Eye (tissue), 1 donor: ENCODE measurements at regions not wholly inside any gene's neighbourhood (a gene's known extent, or its start where the extent isn't known, plus 50 kb on each side); places are given as distances from the start of the nearest gene placed in this dataset.

ENCODE experiments used
- DNase-seq: peaks from one replicate; pipeline ENCODE4 v3.0.0-alpha.2; 2015

DNA sequence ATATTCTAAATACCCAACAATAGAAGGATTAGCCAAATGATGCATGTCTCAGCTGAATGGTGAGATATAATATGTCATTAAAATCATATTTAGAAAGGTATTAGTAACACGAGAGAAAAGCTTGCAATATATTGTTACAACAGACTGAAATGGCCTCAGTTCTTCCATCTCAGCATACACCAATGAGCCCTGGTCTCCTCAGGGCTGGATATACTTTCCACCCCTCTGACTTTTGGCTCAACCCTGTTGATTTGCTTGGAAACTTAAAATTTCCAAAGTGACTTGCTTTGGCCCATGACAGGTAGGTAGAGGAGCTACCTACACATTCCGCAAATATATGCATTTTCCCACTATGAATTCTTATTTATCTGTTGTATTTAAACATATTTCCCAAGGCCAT, 908.1 kb upstream of the TMEM132C start:
- DNase-seq, result no peak

DNA sequence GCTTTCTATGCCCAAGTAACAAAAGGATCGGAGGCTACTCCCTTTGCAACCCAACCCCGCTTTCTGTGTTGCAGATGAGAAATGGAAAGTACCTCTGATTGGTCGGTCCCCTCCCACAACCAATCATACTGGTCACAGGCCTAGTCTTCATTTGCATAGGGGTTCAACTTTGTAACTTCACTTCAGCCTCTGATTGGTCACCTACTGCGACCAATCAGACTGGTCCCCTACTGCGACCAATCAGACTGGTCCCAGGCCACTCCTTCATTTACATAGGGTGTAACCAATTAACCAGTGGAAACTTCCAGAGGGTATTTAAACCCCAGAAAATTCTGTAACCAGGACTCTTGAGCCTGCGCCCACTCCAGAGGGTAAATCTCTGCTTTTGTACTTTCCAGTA, 906.4 kb upstream of the TMEM132C start:
- DNase-seq, result no peak

DNA sequence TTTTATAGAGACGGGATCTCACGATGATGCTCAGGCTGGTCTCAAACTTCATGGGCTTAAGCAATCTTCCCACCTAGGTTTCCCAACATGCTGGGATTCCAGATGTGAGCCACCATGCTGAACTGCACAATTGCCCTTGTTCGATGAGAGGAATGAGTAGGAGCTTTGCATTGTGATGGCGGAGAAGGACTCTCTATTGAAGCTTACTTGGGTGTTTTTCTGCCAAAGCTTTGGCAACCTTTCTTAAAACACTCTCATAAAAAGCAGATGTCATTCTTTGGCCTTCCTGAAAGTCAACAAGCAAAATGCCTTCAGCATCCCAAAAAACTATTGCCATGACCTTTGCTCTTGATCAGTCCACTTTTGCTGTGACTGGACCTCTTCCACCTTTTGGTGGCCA, 904.8 kb upstream of the TMEM132C start:
- DNase-seq, result no peak

DNA sequence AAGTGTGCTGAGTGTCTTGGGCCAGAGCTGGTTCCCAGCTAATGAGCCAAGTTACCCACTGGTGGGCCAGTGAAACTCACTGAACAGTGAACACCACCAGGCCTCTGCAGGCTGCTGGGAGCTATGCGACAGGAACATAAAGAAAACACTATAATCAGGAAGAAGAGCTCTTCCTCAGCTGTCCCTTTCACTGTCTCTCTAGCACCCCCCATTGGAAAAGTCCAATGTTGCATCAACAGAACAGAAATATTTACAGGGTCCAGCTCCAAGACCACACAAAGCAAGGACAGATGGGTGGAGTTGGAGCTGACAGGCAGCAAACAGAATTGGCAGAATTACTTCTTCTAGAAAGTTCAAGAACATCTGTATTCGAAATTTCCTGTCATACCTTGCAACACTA, 903.6 kb upstream of the TMEM132C start:
- DNase-seq, result no peak

DNA sequence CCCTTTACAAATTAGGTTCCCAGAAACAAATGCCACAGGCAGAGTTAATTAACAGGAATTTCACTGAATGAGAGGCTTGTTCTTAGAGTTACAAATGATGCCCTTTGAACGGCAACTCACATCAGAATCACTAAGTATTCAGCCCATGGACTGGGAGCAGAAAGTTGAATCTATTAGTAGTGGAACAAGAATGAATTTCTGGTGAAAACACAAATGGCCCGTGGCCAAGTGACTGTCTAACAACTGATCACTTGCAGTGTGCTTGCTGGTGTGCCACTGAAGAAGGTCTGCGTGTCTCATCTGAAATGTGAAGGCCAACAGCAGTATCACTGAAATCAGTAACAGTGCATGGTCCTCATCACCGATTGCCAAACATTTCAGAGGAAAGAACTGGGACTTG, 893.4 kb upstream of the TMEM132C start:
- no peak for DNase-seq

DNA sequence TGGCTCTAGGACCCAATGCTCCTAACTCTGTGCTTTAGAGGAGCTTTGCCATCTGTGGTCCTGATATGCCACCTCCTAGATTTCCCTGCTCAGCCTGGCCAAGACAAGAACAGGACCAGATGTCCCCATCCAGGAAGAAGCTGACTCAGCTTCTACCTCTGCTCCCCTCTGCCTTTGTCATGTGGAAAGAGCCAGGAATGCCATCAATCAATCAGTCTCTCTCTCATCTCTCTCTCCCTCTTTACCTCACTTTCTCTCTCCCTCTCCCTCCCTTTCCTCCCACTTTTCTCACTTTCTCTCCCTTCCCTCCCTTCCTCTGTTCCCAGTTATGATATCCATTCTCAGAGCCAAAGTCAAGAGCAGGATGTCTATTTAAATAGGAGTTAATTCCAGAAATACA, 892.5 kb upstream of the TMEM132C start:
- no peak for DNase-seq

DNA sequence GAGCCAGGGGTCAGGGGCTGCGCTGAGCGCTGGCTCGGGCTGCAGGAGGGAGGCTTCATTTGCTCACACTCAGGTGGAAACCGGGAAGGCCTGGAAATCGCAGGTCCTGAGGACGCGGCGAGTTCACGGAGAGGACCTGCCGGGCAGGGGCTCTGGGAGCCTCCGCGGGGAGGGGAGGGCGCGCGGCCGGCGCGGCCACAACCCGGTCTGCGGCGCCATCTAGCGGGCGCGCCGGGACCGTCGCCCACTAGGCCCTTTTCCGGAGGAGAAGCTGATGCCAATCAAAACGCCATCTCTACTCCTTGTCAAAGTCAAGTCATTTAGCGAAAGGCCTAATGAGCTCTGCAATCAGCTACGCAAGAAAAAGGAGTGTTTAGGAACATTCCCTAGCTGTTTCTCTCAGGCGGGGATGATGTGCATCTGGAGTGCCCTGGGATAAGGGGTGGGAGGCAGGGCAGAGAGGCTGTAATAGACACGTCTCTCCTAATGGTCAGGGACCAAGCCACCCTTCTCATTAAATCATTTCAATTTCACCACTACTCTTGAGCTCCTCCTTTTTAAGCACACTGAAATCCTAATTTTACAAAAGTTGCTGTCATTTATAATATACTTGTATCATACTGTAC, 885.8 kb upstream of the TMEM132C start:
- DNase-seq, result peak; percentile 89

DNA sequence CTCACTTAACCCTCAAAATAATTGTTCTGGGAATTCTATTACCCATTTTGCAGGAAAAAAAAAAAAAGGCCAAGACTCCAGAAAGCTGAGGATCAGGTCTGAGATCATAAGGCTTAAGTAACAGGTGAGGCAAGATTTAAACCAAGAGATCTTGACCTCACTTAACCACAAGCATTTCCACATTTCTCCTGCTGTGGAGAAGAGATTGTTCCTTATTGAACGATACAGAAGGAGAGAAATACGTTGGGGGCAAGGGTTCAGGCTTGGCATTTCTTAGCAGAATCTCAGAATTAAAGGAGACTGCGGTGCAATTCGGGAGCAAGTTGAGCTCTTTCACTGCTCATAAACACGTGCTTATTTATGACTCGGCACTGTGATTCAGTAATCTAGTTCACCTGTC, 885.3 kb upstream of the TMEM132C start:
- peak; percentile 21 for DNase-seq

DNA sequence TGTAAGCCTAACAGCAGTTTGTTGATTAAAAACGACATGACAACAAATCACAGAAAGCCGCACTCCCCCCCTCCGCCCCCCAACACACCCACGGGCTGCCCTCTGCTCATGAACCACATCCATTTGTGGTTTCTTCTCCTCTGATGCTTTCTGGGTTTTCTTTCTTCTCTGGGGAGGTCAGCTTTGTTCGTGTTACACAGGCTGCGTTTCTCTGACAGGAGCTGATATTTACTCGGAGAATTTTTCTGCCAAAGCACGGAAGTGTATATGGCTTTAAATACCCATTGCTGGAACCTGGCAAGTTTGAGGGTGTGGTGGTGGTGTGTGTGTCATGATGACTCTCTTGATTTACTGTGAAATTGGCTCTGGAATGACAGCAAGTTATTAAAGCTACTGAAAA, 883.7 kb upstream of the TMEM132C start:
- no peak for DNase-seq

DNA sequence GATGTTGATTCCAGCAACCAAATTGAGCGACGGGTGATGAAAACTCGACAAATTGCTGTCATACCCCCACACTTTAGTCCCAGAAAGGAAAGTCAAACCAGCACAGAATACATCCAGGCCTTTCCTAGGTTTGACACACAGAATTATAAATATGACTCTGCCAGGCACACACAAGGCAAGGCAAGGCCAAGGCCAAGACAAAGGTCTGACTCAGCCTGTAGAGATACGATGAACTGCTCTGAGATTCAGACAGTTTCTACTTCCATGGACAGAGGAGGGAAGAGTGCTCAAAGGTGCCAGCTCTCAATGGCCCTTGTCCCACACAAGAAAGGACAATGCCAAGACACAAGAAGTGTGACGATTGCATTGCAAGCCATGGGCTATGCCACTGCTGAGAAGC, 880.2 kb upstream of the TMEM132C start:
- no peak for DNase-seq

DNA sequence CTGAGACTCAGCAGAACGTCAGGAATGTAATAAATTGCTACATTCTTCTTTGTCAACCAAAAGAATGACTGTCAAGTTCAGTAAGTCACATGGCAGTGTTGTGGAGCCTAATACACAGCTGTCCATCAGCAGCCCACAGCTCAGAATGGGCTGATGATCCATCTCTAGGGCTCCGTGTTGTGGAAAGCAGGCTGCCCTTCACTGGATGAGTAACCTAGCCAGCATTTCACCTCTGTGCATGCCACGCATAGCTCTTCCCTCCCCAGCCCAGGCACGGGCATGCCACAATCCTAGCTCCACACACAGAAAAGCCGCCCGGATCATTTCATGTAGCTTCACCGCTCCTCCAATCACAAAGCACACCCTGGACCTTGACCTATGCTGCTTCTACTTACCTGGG, 878.0 kb upstream of the TMEM132C start:
- no peak for DNase-seq

DNA sequence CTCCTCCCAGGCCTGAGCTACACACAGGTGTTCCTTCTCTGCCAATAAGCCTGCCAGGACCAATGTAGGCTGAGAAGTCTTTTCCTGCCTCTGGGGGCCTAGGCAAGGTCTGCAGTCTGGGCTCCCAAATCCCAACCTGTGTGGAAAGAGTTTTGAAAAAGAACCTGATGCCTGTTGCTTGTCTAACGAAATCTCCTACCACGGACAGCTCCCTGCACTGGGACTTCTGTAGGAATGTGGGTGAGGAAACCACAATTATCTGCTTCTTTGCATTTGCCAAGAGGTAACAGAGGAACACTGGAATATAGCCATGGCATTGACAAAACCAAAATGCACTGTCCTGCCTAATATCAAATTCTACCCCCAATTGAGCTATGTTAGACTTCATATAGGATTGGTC, 877.0 kb upstream of the TMEM132C start:
- peak; percentile 74 for DNase-seq

DNA sequence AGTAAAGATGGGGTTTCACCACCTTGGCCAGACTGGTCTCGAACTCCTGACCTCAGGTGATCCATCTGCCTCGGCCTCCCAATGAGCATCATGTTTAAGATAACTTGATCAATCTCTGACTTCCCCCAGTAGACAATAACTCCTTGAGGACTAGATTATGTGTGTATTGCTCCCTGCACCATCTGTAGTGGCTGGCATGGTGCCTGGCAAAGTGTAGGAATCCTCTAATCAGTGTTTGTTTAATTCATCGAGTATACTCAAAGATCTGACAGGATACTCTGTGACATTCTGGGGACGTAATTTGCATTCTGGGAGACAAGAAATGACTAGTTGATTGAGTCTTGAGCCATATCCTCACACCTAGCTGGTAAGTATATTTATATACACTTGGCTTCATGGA, 873.5 kb upstream of the TMEM132C start:
- no peak for DNase-seq

DNA sequence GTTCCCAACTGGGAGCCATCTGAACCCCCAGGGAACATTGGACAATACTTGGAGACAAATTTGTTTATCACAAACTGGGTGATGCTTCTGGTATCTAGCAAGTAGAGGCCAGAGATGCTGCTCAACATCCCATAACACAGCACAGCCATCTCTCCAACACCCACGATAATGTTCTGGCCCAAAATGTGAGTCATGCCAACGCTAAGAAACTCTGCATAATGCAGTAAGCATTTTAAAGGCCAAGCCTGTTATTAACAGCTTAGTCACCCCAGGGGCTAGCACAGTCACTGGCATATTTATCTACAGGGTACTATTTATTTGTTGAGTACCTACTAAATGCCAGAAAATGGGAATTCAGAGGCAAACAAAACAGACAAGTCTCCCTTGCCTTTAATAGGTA, 873.1 kb upstream of the TMEM132C start:
- DNase-seq, result no peak

DNA sequence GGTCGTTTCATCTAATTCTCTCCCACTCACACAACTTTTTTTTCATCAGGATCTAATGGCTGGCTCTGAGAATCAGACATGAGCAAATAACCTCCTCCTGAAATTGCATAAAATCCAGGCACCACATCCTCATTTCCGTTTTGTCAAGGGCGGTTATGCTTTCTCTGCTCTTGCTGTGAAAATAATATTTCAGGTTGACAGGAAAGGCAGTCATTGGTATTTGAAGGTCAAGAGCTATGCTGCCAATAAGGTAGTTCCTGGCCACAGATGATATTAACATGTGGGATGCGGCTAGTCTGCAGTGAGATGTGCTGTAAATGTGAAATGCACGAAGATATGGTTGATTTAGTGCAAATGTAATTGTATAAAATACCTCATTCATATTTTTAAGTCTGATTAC, 870.2 kb upstream of the TMEM132C start:
- no peak for DNase-seq

DNA sequence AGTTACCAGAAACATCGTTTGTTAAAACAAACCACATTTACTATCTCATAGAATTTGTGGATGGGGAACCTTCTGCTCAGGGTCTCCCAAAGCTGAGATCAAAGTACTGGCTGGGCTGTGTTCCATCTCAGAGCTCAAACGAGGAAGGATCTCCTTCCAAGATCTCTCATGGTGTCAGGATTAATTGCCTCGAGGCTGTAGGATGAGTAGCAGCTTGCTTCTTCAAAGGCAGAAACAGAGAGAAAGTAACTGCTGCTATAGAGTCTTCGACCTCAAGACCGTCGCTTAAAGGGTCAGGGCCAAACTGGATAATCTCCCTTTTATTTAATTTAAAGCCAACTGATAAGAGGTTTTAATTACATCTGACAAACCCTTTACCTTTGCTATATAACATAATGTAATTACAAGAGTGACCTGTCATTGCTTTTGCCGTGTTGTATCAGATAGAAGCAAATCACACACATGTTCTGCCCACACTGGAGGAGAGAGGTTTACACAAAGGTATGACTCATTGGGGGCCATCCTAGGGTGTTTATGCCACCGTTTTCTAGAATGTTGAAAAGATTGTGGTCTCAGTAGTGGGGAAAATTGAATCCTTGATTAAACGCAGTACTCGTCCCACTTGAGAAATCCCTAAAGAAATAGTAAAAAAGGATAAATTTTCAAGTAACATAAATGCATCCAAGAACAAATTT, 868.8 kb upstream of the TMEM132C start:
- no peak for DNase-seq

DNA sequence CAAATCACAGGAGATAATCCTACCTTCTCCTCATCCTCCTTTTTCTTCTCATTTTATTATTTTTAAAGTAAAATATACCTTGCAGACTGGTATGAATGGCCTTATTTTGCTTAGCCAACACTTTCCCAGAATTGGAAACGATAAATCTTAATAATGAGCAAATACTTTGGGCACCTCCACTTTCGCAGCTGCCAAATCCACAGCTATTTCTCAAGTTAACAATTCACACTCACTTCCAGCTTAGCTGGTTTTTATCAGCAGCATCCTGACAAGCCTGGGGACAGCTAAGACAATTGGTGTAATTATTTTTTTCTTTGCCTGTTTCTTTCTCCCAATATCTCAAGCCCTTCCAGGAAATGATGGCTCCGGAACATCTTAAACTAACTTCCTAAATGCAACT, 867.5 kb upstream of the TMEM132C start:
- no peak for DNase-seq

DNA sequence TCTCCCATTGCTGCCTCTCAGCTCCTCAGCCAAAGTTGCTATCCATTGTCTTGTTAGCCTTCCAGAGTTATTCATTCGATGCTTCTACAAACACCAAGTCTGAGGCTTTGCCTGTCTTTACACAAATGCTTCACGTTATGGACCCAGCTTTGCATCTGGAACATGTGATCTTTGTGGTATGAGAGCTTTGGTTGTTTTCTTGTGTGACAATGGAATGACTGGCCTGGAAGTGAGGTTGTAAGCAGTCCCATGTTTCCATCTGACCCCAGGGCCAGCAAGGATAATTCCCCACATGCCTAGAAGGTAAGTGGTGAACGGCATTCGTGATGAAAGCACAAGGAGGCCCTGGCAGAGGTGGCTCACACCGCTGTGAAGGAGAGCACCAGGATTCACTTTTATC, 866.7 kb upstream of the TMEM132C start:
- no peak for DNase-seq

DNA sequence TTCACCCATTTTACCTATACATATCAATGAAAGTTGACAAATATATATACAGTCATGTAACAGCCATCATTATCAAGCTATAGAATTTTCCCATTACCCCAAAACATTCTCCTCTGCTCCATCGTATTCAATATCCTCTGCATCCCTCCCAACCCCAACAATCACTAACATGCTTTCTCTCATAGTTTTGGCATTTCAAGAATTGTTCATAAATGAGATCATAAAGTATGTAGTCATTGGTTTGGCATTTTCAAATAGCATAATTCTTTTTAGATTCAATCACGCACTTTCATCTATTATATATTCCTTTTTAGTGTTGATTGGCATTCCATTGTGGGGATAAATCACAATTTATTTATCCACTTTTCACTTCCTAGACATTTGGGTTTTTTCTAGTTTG, 866.0 kb upstream of the TMEM132C start:
- no peak for DNase-seq

DNA sequence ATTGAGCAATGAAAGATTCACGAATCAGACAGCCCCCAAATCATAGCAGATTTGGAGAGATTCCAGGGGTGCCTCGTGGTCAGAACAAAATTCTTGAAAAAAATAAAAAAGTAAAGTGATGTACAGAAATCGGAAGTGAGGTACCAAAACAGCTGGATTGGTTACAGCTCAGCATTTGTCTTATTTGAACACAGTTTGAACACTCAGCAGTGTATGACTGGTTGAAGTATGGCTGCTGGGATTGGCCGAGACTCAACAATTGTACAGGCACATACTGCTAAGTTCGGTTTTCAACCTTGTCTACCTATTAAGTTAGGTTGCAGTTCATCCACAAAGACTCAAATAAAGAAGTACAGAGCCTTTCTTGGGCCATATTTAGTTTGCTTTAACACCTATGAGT, 865.4 kb upstream of the TMEM132C start:
- no peak for DNase-seq

DNA sequence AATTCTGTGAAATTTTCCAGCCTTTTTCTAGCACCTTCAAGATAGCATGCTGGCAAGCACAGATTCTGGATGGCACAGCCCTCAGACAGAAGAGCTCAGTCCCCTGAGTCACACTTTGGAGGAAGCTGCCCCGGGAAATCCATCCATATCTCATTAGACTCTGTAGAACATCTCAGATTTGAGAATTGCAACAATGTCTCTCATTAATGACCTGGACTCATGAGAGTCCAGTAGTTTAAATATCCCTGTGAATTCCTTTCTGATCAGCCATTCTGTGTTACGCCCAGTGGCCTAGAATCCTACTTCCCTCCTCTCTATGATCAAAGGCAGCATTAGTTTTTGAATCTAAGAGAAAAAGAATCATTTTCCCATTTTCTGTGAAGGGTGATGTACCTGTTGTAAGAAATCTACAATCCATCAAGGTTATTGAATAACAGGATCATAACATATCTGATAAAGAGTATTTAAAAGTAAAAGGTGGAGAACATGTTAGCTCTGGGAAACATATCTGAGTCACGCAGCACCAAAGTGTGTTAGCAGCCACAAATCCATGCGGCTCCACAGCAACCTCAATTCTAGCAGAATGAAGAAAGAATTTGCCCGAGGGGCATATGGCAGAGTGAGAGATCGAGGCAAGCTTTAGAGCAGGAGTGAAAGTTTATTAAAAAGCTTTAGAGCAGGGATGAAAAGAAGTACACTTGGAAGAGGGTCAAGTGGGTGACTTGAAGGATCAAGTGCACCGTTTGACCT, 855.6 kb upstream of the TMEM132C start:
- no peak for DNase-seq

DNA sequence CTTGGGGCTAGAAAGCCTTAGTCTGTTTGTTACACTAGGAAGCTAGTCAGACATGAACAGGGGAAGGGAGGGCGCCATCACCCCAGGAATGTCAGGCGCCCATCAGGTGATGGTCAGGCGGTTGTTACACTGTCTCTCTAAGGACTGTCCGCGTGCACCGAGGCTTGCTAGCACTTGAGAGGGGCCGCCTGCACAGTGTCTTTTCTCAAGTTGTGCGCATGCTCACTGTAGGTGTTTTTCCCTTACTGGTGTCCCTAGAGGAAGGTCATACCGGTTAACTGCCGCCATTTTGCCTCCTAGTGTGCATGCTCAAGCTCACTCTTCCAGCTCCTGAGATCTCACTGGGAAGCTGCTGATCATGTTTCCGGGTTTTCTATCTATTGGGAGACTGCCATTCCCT, 855.0 kb upstream of the TMEM132C start:
- DNase-seq, result no peak

DNA sequence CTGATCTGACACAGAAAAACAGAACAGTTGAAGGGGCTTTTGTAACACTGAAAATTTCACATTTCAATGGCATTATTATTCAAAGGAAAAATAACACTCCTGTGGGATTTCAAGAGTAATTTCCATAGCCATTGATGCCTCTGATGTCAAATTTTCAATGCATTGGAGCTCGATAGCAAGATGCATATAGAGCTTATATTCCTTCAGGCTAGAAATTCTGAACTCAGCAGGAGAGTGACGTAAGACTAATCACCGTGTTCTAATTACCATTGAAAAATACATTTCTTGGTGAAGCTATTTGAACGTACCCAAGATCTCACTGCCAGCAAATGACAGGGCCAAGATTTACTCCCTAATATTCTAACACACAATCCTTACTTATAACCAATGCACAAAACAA, 854.1 kb upstream of the TMEM132C start:
- no peak for DNase-seq

DNA sequence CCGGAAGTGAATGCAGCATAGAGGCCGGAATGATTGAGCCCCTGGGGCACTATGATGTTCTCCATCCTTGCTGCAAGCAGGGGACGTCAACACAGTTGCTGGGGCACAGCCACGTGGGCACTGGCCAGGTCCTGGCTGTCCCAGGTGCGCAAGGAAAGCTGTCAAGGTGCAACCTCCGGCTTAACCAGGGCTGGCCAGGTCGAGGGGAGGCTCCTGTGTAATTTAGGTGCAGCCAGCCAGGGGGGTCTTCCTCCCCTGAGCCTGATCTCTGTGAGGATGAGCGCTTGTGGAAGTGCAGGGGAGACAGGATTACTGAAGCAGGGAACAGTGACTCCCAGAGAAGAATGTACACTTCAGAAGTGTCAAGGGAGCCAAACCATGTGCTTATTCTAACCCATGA, 852.8 kb upstream of the TMEM132C start:
- DNase-seq, result no peak

DNA sequence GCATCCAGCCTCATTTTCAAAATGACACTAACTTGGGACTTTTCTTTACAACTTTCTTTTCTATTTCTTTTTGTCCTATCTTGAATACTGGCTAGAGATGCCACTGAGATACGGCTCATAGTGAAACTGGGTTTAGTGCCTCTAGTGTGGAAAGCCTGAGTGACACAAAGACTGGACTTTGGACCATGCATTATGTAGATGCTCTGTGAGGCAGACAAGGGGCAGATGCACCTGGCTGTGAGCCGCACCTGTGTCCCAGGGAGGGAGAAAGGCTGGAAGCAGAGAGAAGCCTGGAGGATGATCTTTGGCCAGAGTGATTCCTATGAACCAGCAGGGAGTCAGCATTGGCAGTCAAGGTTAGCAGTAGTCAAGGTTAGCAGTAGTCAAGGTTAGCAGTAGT, 852.3 kb upstream of the TMEM132C start:
- no peak for DNase-seq
